ENCODE measurements at regions not wholly inside any gene's neighbourhood (a gene's known extent, or its start where the extent isn't known, plus 50 kb on each side); places are given as distances from the start of the nearest gene placed in this dataset.

DNA sequence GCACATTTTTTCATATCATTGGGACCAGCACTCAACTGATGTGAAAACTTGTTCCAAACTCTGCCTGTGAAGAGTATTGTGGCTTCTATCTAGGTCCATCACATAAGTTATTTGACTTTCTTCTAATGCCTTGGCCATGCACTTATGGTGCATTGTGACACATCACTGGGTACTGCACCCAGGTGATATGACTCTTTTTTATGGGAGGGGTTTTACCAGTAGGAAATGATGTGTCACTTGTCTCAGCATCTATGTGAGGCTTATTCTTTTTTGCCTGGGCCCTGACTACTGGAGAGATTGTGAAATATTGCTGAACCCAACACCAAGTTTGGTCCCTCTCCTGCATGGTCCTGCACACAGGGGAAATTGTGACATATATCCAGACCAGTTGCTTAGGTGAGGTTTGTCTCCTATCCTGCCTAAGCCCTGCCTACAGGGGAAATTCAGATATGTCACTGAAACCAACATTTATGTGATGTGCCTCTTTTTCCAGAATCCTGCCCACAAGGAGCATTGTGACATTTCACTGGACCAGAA, 1001.9 kb upstream of the TSPY4 start:
- H3K4me2 ChIP-seq (replicated peaks; ENCODE audit: low read depth, low read length, poor library complexity, severe bottlenecking): no peak overlapping the region
- no peaks in the 10 kb centered on the region for H4K20me1 ChIP-seq (ENCODE audit: control insufficient read depth, insufficient read depth, low read length, poor library complexity, severe bottlenecking)
- Mint-ChIP-seq H3K27ac (no peak overlapping the region), H3K4me1 (no peaks in the 10 kb centered on the region), H3K27me3 (no peaks in the 10 kb centered on the region), H3K9me3 (ENCODE audit: insufficient read depth) (no peaks in the 10 kb centered on the region), H3K4me3 (no peak overlapping the region)
- CTCF ChIA-PET: no interaction called here
- POLR2A ChIA-PET: no interaction called here
- H3K27me3 ChIP-seq (replicated peaks in 1 of 4; ENCODE audit: control extremely low read depth in 1 of 4, control insufficient read depth in 3 of 4, insufficient read depth in 4 of 4, low read length in 3 of 4): no peaks in the 10 kb centered on the region
- no peaks in the 10 kb centered on the region for H3K36me3 ChIP-seq (replicated peaks in 1 of 2; ENCODE audit: control extremely low read depth in 1 of 2, control insufficient read depth in 1 of 2, extremely low read depth in 1 of 2, insufficient read depth in 2 of 2, low read length in 1 of 2)
- no peaks in the 10 kb centered on the region for H3K4me1 ChIP-seq (ENCODE audit: control insufficient read depth in 2 of 2, insufficient read depth in 2 of 2, low read length in 2 of 2)
- no peak overlapping the region for H3K27ac ChIP-seq (ENCODE audit: low read length in 2 of 2)
- no peak for TF ChIP-seq EZH2 (IDR thresholded peaks at IDR 0.05; ENCODE audit: borderline replicate concordance, insufficient read depth, low read depth, low read length, poor library complexity, severe bottlenecking)
- TF ChIP-seq, protein P1, sequence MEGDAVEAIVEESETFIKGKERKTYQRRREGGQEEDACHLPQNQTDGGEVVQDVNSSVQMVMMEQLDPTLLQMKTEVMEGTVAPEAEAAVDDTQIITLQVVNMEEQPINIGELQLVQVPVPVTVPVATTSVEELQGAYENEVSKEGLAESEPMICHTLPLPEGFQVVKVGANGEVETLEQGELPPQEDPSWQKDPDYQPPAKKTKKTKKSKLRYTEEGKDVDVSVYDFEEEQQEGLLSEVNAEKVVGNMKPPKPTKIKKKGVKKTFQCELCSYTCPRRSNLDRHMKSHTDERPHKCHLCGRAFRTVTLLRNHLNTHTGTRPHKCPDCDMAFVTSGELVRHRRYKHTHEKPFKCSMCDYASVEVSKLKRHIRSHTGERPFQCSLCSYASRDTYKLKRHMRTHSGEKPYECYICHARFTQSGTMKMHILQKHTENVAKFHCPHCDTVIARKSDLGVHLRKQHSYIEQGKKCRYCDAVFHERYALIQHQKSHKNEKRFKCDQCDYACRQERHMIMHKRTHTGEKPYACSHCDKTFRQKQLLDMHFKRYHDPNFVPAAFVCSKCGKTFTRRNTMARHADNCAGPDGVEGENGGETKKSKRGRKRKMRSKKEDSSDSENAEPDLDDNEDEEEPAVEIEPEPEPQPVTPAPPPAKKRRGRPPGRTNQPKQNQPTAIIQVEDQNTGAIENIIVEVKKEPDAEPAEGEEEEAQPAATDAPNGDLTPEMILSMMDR (IDR thresholded peaks at IDR 0.05): no peak
- H3K9me3 ChIP-seq (ENCODE audit: control extremely low read depth in 1 of 3, control insufficient read depth in 2 of 3, insufficient read depth in 1 of 3, low read length in 2 of 3): no peaks in the 10 kb centered on the region
- DNase-seq: no peak
- no peak overlapping the region for H3K9ac ChIP-seq (ENCODE audit: low read length)
- H3K4me3 ChIP-seq (ENCODE audit: control extremely low read depth in 1 of 5, extremely low read depth in 1 of 5, insufficient read depth in 1 of 5, low read depth in 2 of 5, low read length in 4 of 5): no peak overlapping the region
- no peaks in the 10 kb centered on the region for H3K79me2 ChIP-seq (ENCODE audit: control insufficient read depth, insufficient read depth, low read length)
- no peak overlapping the region for H2AFZ ChIP-seq (ENCODE audit: insufficient read depth, low read depth, low read length, poor library complexity, severe bottlenecking)
- intact Hi-C loops (cut with micrococcal nuclease): no loop called here
- ATAC-seq (ENCODE audit: low read depth): no peak

DNA sequence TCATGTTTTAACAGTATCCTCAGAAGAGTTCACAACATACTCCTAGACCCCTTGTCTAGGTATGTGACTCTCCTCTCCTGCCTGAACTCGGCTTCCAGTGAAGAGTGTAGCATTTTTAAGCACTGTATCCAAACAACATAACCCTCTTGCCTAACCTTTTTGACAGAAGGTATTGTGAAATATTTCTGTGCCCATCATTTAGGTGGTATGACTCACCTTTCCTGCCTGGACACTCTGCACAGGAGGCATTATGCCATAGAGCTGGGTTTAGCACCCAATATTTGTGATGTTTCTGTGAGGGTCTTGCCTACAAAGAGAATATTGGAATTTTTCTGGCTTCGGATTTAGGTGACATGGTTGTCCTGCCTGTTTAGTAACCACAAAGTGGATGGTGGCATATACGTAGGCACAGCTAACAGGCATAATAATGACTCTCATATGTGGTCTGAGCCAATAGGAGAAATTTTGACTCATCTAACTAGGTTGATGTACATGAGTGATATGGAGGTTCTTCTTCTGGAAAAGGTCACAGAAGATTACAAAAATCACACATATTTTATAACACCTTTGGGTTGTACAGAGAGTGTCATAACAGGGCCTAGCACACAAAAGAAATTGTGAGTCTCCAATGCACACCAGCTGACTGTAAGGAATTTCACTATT, 1001.0 kb upstream of the TSPY4 start:
- H3K4me1 Mint-ChIP-seq: no peaks in the 10 kb centered on the region
- Histone ChIP-seq H3K4me3 (ENCODE audit: control extremely low read depth in 1 of 5, extremely low read depth in 1 of 5, insufficient read depth in 1 of 5, low read depth in 2 of 5, low read length in 4 of 5) (no peak overlapping the region), H3K27me3 (replicated peaks in 1 of 4; ENCODE audit: control extremely low read depth in 1 of 4, control insufficient read depth in 3 of 4, insufficient read depth in 4 of 4, low read length in 3 of 4) (no peaks in the 10 kb centered on the region), H3K27ac (ENCODE audit: low read length in 2 of 2) (no peak overlapping the region), H3K9ac (ENCODE audit: low read length) (no peak overlapping the region), H3K4me2 (replicated peaks; ENCODE audit: low read depth, low read length, poor library complexity, severe bottlenecking) (no peak overlapping the region), H3K9me3 (ENCODE audit: control extremely low read depth in 1 of 3, control insufficient read depth in 2 of 3, insufficient read depth in 1 of 3, low read length in 2 of 3) (no peaks in the 10 kb centered on the region), H2AFZ (ENCODE audit: insufficient read depth, low read depth, low read length, poor library complexity, severe bottlenecking) (no peak overlapping the region), H4K20me1 (ENCODE audit: control insufficient read depth, insufficient read depth, low read length, poor library complexity, severe bottlenecking) (no peaks in the 10 kb centered on the region), H3K4me1 (ENCODE audit: control insufficient read depth in 2 of 2, insufficient read depth in 2 of 2, low read length in 2 of 2) (no peaks in the 10 kb centered on the region), H3K79me2 (ENCODE audit: control insufficient read depth, insufficient read depth, low read length) (no peaks in the 10 kb centered on the region), H3K36me3 (replicated peaks in 1 of 2; ENCODE audit: control extremely low read depth in 1 of 2, control insufficient read depth in 1 of 2, extremely low read depth in 1 of 2, insufficient read depth in 2 of 2, low read length in 1 of 2) (no peaks in the 10 kb centered on the region)
- POLR2A ChIA-PET: no interaction called here
- H3K9me3 Mint-ChIP-seq (ENCODE audit: insufficient read depth): no peaks in the 10 kb centered on the region
- CTCF ChIA-PET: no interaction called here
- no peak overlapping the region for H3K4me3 Mint-ChIP-seq
- intact Hi-C loops (cut with micrococcal nuclease): no loop called here
- no CpG with 5 or more reads among the region's 3 CpGs for WGBS (ENCODE audit: insufficient coverage)
- TF ChIP-seq, protein P1 (IDR thresholded peaks at IDR 0.05): no peak
- no peak for TF ChIP-seq EZH2 (IDR thresholded peaks at IDR 0.05; ENCODE audit: borderline replicate concordance, insufficient read depth, low read depth, low read length, poor library complexity, severe bottlenecking)
- no peaks in the 10 kb centered on the region for H3K27me3 Mint-ChIP-seq
- H3K27ac Mint-ChIP-seq: no peak overlapping the region
- DNase-seq (no peak), ATAC-seq (ENCODE audit: low read depth) (no peak)
